ENCODE measurements at regions not wholly inside any gene's neighbourhood (a gene's known extent, or its start where the extent isn't known, plus 50 kb on each side); places are given as distances from the start of the nearest gene placed in this dataset.

- Histone ChIP-seq H3K9ac (ENCODE audit: low read depth in 1 of 2, low read length in 2 of 2) (no peak overlapping the region), H3K4me3 (ENCODE audit: low read depth in 1 of 2, low read length in 2 of 2) (no peak overlapping the region), H3K4me1 (ENCODE audit: control insufficient read depth in 1 of 2, insufficient read depth in 2 of 2, low read length in 2 of 2) (no peaks in the 10 kb centered on the region), H3K27ac (ENCODE audit: low read depth, low read length) (no peak overlapping the region), H3K27me3 (ENCODE audit: control insufficient read depth in 1 of 2, insufficient read depth in 2 of 2, low read length in 2 of 2) (no peaks in the 10 kb centered on the region), H3K9me3 (ENCODE audit: control insufficient read depth in 1 of 2, low read length in 2 of 2) (no peaks in the 10 kb centered on the region), H3K36me3 (ENCODE audit: control insufficient read depth in 1 of 2, insufficient read depth in 2 of 2, low read length in 2 of 2) (no peaks in the 10 kb centered on the region)
Measured at GRCh38 chr13:34469196-34469986, 472.7 kb upstream of the NBEA start.

DNA sequence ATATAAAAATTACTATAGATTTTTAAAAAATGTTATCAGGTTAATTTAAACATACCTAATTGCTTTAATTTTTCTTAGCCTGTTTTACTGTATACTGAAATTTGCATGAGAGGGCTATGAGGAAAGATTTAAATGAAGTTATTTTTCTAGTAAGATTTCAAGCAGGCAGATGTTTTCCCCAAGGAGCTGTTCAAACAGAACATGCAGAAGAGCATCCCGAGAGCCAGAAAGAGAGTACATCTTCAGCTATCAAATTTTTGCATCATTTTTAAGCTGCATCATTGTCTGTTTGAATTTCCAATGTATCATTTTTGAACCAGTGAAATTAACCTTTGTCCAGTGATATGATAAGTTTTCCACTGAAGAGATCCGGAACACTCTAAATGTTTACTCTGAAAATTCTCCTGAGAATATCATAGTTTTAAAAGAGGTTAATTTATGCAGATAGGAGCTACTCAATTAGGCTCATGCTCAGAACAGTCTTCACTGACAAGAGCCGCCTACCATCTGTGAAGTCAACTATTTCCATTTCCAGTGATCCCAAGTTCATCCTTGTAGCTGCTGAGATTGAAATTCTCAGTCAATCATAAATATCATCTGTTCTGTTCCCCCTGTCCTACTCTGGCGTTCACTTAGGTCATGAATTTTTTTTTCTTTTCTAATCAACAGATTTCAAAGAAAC lies 467.7 kb upstream of the NBEA start:
- no peak overlapping the region for H3K27ac ChIP-seq (ENCODE audit: low read depth, low read length)

DNA sequence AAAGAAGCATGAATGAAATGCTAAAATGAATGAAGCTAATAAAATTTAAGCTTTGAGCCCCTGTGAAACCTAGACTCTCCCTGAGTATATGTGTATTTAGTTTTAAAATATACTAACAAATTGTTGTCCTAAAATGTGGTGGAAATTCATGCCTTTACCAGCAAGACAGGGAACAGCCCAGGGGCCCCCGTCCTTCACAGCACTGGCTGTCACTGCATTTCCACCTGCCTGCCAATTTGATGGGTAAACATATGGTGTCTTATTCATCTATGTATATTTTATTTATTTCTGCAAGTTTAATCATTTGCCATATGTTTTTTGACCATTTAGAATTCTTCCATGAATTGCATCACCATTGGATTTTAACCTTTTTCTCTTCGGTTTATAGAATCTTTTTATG lies 463.7 kb upstream of the NBEA start:
- no peaks in the 10 kb centered on the region for H3K27me3 ChIP-seq (ENCODE audit: control insufficient read depth in 1 of 2, insufficient read depth in 2 of 2, low read length in 2 of 2)
- no peak overlapping the region for H3K4me3 ChIP-seq (ENCODE audit: low read depth in 1 of 2, low read length in 2 of 2)

More for the DNA sequence above, 467.7 kb upstream of the NBEA start:
- no peaks in the 10 kb centered on the region for H3K36me3 ChIP-seq (ENCODE audit: control insufficient read depth in 1 of 2, insufficient read depth in 2 of 2, low read length in 2 of 2)
- H3K4me1 ChIP-seq (ENCODE audit: control insufficient read depth in 1 of 2, insufficient read depth in 2 of 2, low read length in 2 of 2), result no peaks in the 10 kb centered on the region
- H3K9ac ChIP-seq (ENCODE audit: low read depth in 1 of 2, low read length in 2 of 2), result no peak overlapping the region
- H3K9me3 ChIP-seq (ENCODE audit: control insufficient read depth in 1 of 2, low read length in 2 of 2), result no peaks in the 10 kb centered on the region
- no peak overlapping the region for H3K4me3 ChIP-seq (ENCODE audit: low read depth in 1 of 2, low read length in 2 of 2)
- H3K27me3 ChIP-seq (ENCODE audit: control insufficient read depth in 1 of 2, insufficient read depth in 2 of 2, low read length in 2 of 2), result no peaks in the 10 kb centered on the region

GRCh38 chr13:34502011-34502410 lies 440.1 kb upstream of the NBEA start:
- H3K27me3 ChIP-seq (ENCODE audit: control insufficient read depth in 1 of 2, insufficient read depth in 2 of 2, low read length in 2 of 2), result no peaks in the 10 kb centered on the region
- H3K4me1 ChIP-seq (ENCODE audit: control insufficient read depth in 1 of 2, insufficient read depth in 2 of 2, low read length in 2 of 2), result no peaks in the 10 kb centered on the region
- H3K27ac ChIP-seq (ENCODE audit: low read depth, low read length), result no peak overlapping the region
- H3K9ac ChIP-seq (ENCODE audit: low read depth in 1 of 2, low read length in 2 of 2), result no peak overlapping the region
- no peaks in the 10 kb centered on the region for H3K36me3 ChIP-seq (ENCODE audit: control insufficient read depth in 1 of 2, insufficient read depth in 2 of 2, low read length in 2 of 2)
- H3K9me3 ChIP-seq (ENCODE audit: control insufficient read depth in 1 of 2, low read length in 2 of 2), result no peaks in the 10 kb centered on the region
- H3K4me3 ChIP-seq (ENCODE audit: low read depth in 1 of 2, low read length in 2 of 2), result no peak overlapping the region

More for the DNA sequence above, 463.7 kb upstream of the NBEA start:
- H3K9me3 ChIP-seq (ENCODE audit: control insufficient read depth in 1 of 2, low read length in 2 of 2), result no peaks in the 10 kb centered on the region
- no peaks in the 10 kb centered on the region for H3K36me3 ChIP-seq (ENCODE audit: control insufficient read depth in 1 of 2, insufficient read depth in 2 of 2, low read length in 2 of 2)
- no peak overlapping the region for H3K9ac ChIP-seq (ENCODE audit: low read depth in 1 of 2, low read length in 2 of 2)
- H3K4me1 ChIP-seq (ENCODE audit: control insufficient read depth in 1 of 2, insufficient read depth in 2 of 2, low read length in 2 of 2), result no peaks in the 10 kb centered on the region
- H3K27ac ChIP-seq (ENCODE audit: low read depth, low read length), result no peak overlapping the region

- no peak overlapping the region for H3K4me3 ChIP-seq (ENCODE audit: low read depth in 1 of 2, low read length in 2 of 2)
- H3K27me3 ChIP-seq (ENCODE audit: control insufficient read depth in 1 of 2, insufficient read depth in 2 of 2, low read length in 2 of 2), result no peaks in the 10 kb centered on the region
- H3K27ac ChIP-seq (ENCODE audit: low read depth, low read length), result no peak overlapping the region
- no peaks in the 10 kb centered on the region for H3K4me1 ChIP-seq (ENCODE audit: control insufficient read depth in 1 of 2, insufficient read depth in 2 of 2, low read length in 2 of 2)
- H3K36me3 ChIP-seq (ENCODE audit: control insufficient read depth in 1 of 2, insufficient read depth in 2 of 2, low read length in 2 of 2), result no peaks in the 10 kb centered on the region
- H3K9ac ChIP-seq (ENCODE audit: low read depth in 1 of 2, low read length in 2 of 2), result no peak overlapping the region
- H3K9me3 ChIP-seq (ENCODE audit: control insufficient read depth in 1 of 2, low read length in 2 of 2), result no peaks in the 10 kb centered on the region
Measured at GRCh38 chr13:34502621-34503020, 439.4 kb upstream of the NBEA start.

DNA sequence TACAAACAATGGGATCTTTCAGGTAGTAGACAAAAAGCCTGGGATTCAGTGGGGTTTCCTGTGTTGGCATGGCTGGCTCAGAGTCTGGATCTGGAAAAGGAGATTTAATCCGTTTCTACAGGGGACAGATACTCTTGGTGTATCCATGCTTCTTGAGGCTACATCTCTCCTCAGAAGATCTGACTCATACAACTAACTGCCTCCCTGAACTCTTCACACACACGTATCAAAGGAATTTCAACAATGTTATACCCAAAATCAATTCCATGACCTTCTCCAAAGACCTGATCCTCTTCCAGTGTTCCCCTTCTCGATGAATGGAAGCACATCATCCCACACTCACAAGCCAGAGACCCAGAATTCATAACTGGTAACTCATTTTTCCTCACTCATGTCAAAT lies 435.3 kb upstream of the NBEA start:
- no peaks in the 10 kb centered on the region for H3K36me3 ChIP-seq (ENCODE audit: control insufficient read depth in 1 of 2, insufficient read depth in 2 of 2, low read length in 2 of 2)
- no peaks in the 10 kb centered on the region for H3K27me3 ChIP-seq (ENCODE audit: control insufficient read depth in 1 of 2, insufficient read depth in 2 of 2, low read length in 2 of 2)
- no peak overlapping the region for H3K9ac ChIP-seq (ENCODE audit: low read depth in 1 of 2, low read length in 2 of 2)
- no peak overlapping the region for H3K4me3 ChIP-seq (ENCODE audit: low read depth in 1 of 2, low read length in 2 of 2)
- no peak overlapping the region for H3K27ac ChIP-seq (ENCODE audit: low read depth, low read length)
- H3K4me1 ChIP-seq (ENCODE audit: control insufficient read depth in 1 of 2, insufficient read depth in 2 of 2, low read length in 2 of 2), result no peaks in the 10 kb centered on the region
- H3K9me3 ChIP-seq (ENCODE audit: control insufficient read depth in 1 of 2, low read length in 2 of 2), result no peaks in the 10 kb centered on the region

DNA sequence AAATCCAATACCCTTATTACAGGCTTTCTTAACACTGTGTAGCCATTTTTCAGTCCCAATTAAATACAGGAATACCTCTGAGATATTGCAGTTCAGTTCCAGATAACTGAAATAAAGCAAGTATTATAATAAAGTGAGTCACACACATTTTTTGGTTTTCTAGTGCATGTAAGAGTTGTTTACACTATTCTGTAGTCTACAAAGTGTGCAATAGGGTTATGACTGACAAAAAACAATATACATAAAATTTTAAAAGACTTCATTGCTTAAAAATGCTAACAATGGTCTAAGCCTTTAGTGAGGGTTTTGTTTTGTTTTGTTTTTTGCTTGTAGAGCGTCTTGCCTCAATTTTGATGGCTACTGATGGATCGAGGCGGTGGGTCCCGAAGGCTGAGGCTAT lies 434.4 kb upstream of the NBEA start:
- H3K4me3 ChIP-seq (ENCODE audit: low read depth in 1 of 2, low read length in 2 of 2), result no peak overlapping the region
- no peaks in the 10 kb centered on the region for H3K9me3 ChIP-seq (ENCODE audit: control insufficient read depth in 1 of 2, low read length in 2 of 2)
- no peaks in the 10 kb centered on the region for H3K36me3 ChIP-seq (ENCODE audit: control insufficient read depth in 1 of 2, insufficient read depth in 2 of 2, low read length in 2 of 2)
- H3K9ac ChIP-seq (ENCODE audit: low read depth in 1 of 2, low read length in 2 of 2), result no peak overlapping the region
- no peaks in the 10 kb centered on the region for H3K27me3 ChIP-seq (ENCODE audit: control insufficient read depth in 1 of 2, insufficient read depth in 2 of 2, low read length in 2 of 2)
- H3K27ac ChIP-seq (ENCODE audit: low read depth, low read length), result no peak overlapping the region
- H3K4me1 ChIP-seq (ENCODE audit: control insufficient read depth in 1 of 2, insufficient read depth in 2 of 2, low read length in 2 of 2), result no peaks in the 10 kb centered on the region

DNA sequence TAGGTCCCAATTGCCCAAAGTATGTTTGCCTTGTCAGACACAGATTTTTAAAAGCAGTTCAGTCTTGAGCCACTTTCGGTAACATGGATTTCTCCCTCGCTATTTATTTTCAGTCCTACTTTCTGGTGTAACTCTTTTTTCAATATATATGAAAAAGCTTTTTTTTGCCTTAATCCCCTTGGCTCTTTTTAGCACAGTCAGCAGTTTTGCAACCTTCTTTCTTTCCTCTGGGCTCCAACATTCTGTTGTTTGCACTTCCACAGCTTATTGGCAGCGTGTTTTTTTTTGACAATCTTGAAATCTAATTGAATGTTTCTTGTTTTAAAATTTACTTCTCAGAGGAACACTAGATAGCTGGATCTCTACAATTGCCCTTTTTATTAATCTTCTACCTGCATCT lies 429.3 kb upstream of the NBEA start:
- no peak overlapping the region for H3K27ac ChIP-seq (ENCODE audit: low read depth, low read length)
- no peaks in the 10 kb centered on the region for H3K9me3 ChIP-seq (ENCODE audit: control insufficient read depth in 1 of 2, low read length in 2 of 2)
- no peak overlapping the region for H3K4me3 ChIP-seq (ENCODE audit: low read depth in 1 of 2, low read length in 2 of 2)
- no peak overlapping the region for H3K9ac ChIP-seq (ENCODE audit: low read depth in 1 of 2, low read length in 2 of 2)
- H3K27me3 ChIP-seq (ENCODE audit: control insufficient read depth in 1 of 2, insufficient read depth in 2 of 2, low read length in 2 of 2), result no peaks in the 10 kb centered on the region
- no peaks in the 10 kb centered on the region for H3K36me3 ChIP-seq (ENCODE audit: control insufficient read depth in 1 of 2, insufficient read depth in 2 of 2, low read length in 2 of 2)
- H3K4me1 ChIP-seq (ENCODE audit: control insufficient read depth in 1 of 2, insufficient read depth in 2 of 2, low read length in 2 of 2), result no peaks in the 10 kb centered on the region

GRCh38 chr13:34513526-34513925 lies 428.5 kb upstream of the NBEA start:
- H3K27me3 ChIP-seq (ENCODE audit: control insufficient read depth in 1 of 2, insufficient read depth in 2 of 2, low read length in 2 of 2), result no peaks in the 10 kb centered on the region
- no peak overlapping the region for H3K27ac ChIP-seq (ENCODE audit: low read depth, low read length)
- no peak overlapping the region for H3K9ac ChIP-seq (ENCODE audit: low read depth in 1 of 2, low read length in 2 of 2)
- H3K36me3 ChIP-seq (ENCODE audit: control insufficient read depth in 1 of 2, insufficient read depth in 2 of 2, low read length in 2 of 2), result no peaks in the 10 kb centered on the region
- no peaks in the 10 kb centered on the region for H3K4me1 ChIP-seq (ENCODE audit: control insufficient read depth in 1 of 2, insufficient read depth in 2 of 2, low read length in 2 of 2)
- H3K4me3 ChIP-seq (ENCODE audit: low read depth in 1 of 2, low read length in 2 of 2), result no peak overlapping the region
- no peaks in the 10 kb centered on the region for H3K9me3 ChIP-seq (ENCODE audit: control insufficient read depth in 1 of 2, low read length in 2 of 2)

- no peak overlapping the region for H3K4me3 ChIP-seq (ENCODE audit: low read depth in 1 of 2, low read length in 2 of 2)
Measured at GRCh38 chr13:34515201-34515600, 426.9 kb upstream of the NBEA start.

More at GRCh38 chr13:34515201-34515600, 426.9 kb upstream of the NBEA start:
- H3K36me3 ChIP-seq (ENCODE audit: control insufficient read depth in 1 of 2, insufficient read depth in 2 of 2, low read length in 2 of 2), result no peaks in the 10 kb centered on the region
- H3K4me1 ChIP-seq (ENCODE audit: control insufficient read depth in 1 of 2, insufficient read depth in 2 of 2, low read length in 2 of 2), result no peaks in the 10 kb centered on the region
- no peaks in the 10 kb centered on the region for H3K27me3 ChIP-seq (ENCODE audit: control insufficient read depth in 1 of 2, insufficient read depth in 2 of 2, low read length in 2 of 2)
- H3K9ac ChIP-seq (ENCODE audit: low read depth in 1 of 2, low read length in 2 of 2), result no peak overlapping the region
- H3K27ac ChIP-seq (ENCODE audit: low read depth, low read length), result no peak overlapping the region
- no peaks in the 10 kb centered on the region for H3K9me3 ChIP-seq (ENCODE audit: control insufficient read depth in 1 of 2, low read length in 2 of 2)

Data from duodenal mucosa (tissue), 2 donors.